ENCODE measurements at regions not wholly inside any gene's neighbourhood (a gene's known extent, or its start where the extent isn't known, plus 50 kb on each side); places are given as distances from the start of the nearest gene placed in this dataset.
"Not testable (repeated sequence)": the region's sequence is repeated elsewhere in the genome, so short reads cannot be mapped to it uniquely, and the experiment has no call there.

DNA sequence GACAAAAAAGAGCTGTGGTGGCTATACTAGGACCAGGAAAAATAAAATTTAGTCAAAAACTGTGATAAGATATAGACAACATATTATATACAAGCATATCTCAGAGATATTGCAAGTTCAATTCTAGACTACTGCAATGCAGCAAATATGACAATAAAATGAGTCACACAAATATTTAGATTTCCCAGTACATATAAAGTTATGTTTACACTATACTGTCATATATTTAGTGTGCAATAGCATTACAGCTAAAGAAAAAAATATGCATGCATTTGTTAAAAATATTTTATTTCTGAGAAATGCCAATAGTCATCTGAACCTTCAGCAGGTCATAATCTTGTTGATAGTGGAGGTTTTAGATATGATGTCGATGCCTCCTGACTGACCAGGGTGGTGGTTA, 72.1 kb downstream of the AKR1C4 start:
- DNase-seq, result no peak

DNA sequence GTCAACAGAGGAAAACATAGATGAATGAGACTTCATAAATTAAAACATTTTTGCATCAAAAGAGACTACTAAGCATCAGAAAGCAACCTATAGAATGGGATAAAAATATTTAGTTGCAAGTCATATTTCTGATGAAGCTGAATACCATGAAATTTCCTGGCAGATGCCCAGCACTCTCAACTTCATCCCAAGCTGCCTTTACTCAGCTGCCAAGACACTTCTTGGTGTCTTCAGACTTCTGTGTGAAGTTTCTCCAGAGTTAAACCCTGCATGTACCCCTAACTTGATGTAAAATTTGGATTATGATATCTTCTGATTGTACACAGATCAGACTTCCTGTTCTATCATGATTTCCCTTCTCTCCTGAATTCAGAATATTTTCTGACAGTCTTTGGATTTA, 73.2 kb downstream of the AKR1C4 start:
- DNase-seq, result no peak

- DNase-seq, result no peak
Observed at GRCh38 chr10:5271526-5271925, 74.9 kb downstream of the AKR1C4 start.

- no peak for DNase-seq
Observed at GRCh38 chr10:5272065-5272803, 75.6 kb downstream of the AKR1C4 start.

DNA sequence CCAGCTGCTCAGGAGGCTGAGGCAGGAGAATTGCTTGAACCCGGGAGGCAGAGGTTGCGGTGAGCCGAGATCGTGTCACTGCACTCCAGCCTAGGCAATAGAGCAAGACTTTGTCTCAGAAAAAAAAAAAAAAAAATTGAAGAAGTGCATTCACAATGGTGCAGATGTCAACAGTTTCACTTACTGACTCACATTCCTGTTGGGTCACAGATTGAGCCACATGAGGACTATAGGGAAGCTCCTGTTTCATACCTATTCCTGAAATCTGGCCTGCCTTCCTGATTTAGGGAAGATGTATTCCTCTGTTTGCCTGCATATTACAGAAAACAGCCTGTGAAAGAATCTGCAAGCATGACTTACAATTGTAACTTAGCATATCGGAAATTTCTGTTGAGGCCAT, 78.2 kb downstream of the AKR1C4 start:
- DNase-seq, result no peak

DNA sequence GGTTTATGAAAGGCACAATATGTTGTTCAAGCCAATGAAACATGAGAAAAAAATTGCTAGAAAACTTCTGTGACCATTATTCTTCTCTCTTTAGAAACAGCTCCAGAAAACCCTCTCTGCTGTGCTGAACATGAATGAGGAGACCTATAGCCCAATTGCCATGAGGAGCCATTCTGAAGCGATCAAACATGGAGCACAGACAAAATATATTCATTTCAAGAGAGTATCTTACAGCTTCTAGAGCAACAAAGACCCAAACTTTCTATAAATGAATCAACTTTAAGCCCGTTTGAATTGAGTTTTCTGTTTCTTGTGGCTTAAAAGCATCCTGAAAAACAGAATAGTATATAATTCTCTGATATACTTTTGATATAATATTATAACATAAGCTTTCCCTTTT, 83.4 kb upstream of the UCN3 start:
- DNase-seq, result no peak

- no peak for DNase-seq
Observed at GRCh38 chr10:5282137-5282536, 82.6 kb upstream of the UCN3 start.

- DNase-seq, result no peak
Observed at GRCh38 chr10:5283305-5284158, 81.2 kb upstream of the UCN3 start.

DNA sequence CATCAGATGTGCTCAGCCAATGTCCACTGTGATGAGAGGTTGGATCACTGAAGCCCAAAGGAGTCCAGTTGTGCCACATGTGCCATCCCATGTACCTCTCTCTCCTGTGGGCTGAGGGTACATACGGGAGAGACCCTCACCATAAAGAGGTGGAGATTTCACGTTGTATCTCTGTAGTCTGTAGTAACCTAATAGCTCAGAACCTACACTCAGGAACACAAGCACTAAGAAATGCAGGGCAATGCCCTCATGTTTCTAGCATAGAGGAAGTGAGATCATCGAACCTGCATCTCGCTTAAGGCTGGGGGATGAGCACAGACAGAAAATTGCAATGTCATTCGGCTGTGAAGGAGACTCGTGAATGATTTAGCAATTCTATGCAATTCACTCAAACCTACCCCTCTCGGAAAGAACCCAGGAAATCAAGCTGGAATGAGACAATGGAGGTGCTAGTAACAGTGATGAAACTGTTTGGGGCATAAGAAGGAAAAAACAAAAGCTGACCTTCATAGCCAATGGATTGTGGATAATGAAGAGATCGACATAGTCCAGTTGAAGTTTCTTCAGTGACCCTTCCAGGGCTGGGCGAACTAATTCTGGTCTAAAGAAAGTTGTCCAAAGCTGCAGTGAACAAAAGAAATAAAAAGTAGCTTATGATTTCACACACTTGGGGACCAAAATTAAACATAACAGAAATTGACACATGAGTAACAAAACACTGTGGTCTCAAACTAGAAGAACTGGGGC, 80.3 kb upstream of the UCN3 start:
- DNase-seq, result no peak

GRCh38 chr10:5285186-5285585, 79.6 kb upstream of the UCN3 start:
- DNase-seq, result no peak

GRCh38 chr10:5288359-5288758, 76.4 kb upstream of the UCN3 start:
- no peak for DNase-seq

DNA sequence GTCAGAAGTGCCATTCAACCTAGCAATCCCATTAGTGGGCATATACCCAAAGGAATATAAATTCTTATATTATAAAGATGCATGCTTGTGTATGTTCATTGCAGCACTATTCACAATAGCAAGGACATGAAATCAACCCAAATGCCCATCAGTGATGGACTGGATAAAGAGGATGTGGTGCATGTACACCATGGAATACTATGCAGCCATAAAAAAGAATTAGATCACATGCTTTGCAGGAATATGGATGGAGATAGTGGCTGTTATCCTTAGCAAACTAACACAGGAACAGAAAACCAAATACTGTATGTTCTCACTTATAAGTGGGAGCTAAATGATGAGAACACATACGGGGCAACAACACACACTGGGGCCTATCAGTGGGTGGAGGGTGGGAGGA, 75.5 kb upstream of the UCN3 start:
- not testable (repeated sequence) for DNase-seq

GRCh38 chr10:5291501-5292195, 73.1 kb upstream of the UCN3 start:
- DNase-seq, result no peak

GRCh38 chr10:5292196-5292735, 72.5 kb upstream of the UCN3 start:
- DNase-seq, result no peak

DNA sequence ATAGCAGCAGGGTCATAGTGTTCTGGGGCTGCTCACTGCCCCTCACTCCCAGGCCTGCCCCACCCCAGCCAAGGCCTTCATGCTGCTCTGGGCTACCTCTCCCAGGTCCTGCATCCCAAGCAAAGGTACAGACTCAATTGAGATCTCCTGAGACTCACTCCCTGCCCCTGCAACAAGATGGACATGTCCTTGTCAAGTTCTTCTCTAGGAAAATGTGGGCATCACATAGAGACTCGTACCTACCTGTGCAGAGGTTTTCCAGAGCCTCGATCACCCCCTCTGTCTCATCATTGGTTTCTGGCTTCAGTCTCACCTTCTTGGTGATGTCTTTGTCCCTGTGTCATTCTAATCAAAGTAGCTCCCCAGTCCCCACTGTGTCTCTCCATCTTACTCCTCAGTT, 71.8 kb upstream of the UCN3 start:
- DNase-seq, result not testable (repeated sequence)

DNA sequence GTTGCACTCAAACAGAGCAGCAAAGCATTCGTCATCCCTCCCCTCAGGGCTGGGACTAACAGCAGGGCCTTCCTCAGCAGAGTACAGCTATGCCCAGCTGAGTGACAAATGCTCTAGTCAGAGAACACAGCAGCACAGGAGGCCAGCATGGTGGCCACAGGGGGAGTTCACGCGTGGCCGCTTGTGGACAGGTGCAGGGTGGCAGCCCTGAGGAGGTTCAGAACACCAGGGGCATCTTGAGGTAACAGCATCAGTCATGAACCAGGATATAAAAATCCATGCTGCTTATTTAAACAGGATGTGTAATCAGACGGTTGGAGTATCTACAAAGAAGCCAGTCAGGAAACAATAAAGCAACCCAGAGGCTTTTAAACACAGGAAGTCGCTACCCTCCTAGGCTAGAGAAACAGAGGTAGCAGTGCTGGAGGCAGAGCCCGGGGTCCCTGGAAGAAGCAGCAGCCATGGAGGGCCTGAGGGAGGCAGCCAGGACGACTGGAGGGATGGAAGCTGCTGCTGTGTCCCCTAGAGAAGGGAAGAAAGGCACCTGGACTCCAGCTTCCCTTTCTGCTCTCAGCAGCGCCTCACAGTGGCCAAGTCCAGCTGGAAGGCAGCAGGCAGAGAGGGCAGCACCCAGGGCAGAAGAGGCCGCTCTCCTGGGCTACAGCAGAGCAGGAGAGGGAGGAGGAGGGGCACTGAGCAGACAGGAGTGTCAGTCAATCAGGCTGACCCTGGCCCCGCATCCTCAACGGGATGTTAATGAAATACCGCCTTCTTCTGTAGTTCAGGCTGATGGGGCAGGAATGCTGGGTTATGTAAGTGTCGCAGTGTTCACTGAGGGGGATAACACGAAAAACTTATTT, 70.8 kb upstream of the UCN3 start:
- peak; percentile 33 for DNase-seq

DNA sequence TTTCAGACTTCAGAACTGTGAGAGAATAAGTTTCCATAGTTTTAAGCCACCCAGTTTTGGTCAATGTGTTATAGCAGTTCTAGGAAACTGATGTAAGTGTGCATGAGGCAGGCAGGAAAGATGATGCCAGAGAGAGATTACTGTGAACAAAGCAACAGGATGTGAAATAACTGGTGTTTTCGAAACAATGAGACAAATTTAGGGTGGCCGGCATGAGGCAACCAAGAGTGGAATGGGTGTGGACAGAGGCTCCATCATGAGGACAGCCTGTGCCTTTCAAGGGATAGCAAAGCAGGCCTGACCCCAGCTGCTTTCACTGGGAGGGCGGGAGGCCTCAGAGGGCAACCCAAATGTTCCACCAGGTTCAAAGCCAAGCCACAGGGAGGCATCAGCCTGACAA, 67.3 kb upstream of the UCN3 start:
- no peak for DNase-seq

- no peak for DNase-seq
Observed at GRCh38 chr10:5297996-5298395, 66.8 kb upstream of the UCN3 start.

- DNase-seq, result no peak
Observed at GRCh38 chr10:5299950-5300349, 64.8 kb upstream of the UCN3 start.

GRCh38 chr10:5303504-5303903, 61.3 kb upstream of the UCN3 start:
- DNase-seq, result no peak

GRCh38 chr10:5305374-5305773, 59.4 kb upstream of the UCN3 start:
- no peak for DNase-seq

GRCh38 chr10:5310914-5311313, 53.9 kb upstream of the UCN3 start:
- DNase-seq, result no peak

Data from T1000 (cell line).